ENCODE measurements at regions not wholly inside any gene's neighbourhood (a gene's known extent, or its start where the extent isn't known, plus 50 kb on each side); places are given as distances from the start of the nearest gene placed in this dataset.

- Histone ChIP-seq H3K4me3 (no peak overlapping the region), H3K4me1 (peaks cover 0 to 10% (median 8%) of the 10 kb centered on the region in 9 donors), H3K27ac (no peak overlapping the region), H3K9me3 (no peaks in the 10 kb centered on the region), H3K27me3 (no peaks in the 10 kb centered on the region), H3K36me3 (no peaks in the 10 kb centered on the region)
- intact Hi-C loops (cut with DNase I) = loop anchor here in 1 of 10 donors (10.0 kb wide), 1 partner anchor 245 kb away; no protein-coding TSS in a partner anchor
- TF ChIP-seq CTCF (IDR thresholded peaks at IDR 0.05) = no peak
- 75 to 81% methylated on average over 4 of the region's 4 CpGs for WGBS, 2 donors
- ATAC-seq = no peak
- no peak for DNase-seq
Observed at GRCh38 chr13:104979281-104980030, 1556.0 kb downstream of the EFNB2 start.

DNA sequence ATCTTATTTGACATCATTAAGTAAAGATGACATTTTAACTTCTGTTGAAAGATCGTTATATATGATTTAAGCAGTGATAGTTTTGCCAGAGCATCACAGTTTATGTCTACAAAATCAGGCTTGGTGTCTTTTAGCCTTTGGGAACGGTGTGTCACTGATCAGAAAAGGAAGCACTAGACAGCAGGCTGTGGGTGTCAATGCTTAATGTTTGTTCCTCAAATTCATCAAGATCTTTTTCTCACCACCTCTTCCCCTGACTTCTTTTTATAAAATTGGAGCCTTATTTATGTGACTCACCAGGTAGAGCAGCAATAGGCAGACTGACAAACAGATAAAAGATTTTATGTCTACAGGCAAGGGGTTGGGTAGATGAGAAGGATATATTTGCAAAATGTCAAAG is 1558.5 kb downstream of the EFNB2 start:
- WGBS, 2 donors = 83 to 91% methylated on average over 2 of the region's 2 CpGs
- ATAC-seq (no peak), DNase-seq (no peak)
- no peak for TF ChIP-seq CTCF (IDR thresholded peaks at IDR 0.05)
- no peak overlapping the region for H3K4me3 ChIP-seq
- H3K27ac ChIP-seq = no peak overlapping the region
- no peaks in the 10 kb centered on the region for H3K4me1 ChIP-seq
- H3K9me3 ChIP-seq = no peaks in the 10 kb centered on the region
- intact Hi-C loops (cut with DNase I) = loop anchor here in 1 of 10 donors (10.0 kb wide), 1 partner anchor 248 kb away; no protein-coding TSS in a partner anchor
- H3K27me3 ChIP-seq = no peaks in the 10 kb centered on the region
- no peaks in the 10 kb centered on the region for H3K36me3 ChIP-seq

GRCh38 chr13:104975272-104975671 is 1560.2 kb downstream of the EFNB2 start:
- ATAC-seq (no peak), DNase-seq (no peak)
- TF ChIP-seq CTCF (IDR thresholded peaks at IDR 0.05) = no peak
- H3K27me3 ChIP-seq = no peaks in the 10 kb centered on the region
- H3K4me3 ChIP-seq = no peak overlapping the region
- 49 to 51% methylated on average over 4 of the region's 4 CpGs for WGBS, 2 donors
- no peak overlapping the region for H3K27ac ChIP-seq
- intact Hi-C loops (cut with DNase I) = loop anchor here in 1 of 10 donors (10.0 kb wide), 1 partner anchor 250 kb away; no protein-coding TSS in a partner anchor
- no peaks in the 10 kb centered on the region for H3K4me1 ChIP-seq
- no peaks in the 10 kb centered on the region for H3K36me3 ChIP-seq
- H3K9me3 ChIP-seq = no peaks in the 10 kb centered on the region

GRCh38 chr13:104968876-104969275 is 1566.6 kb downstream of the EFNB2 start:
- WGBS, 2 donors = 92% methylated on average over 3 of the region's 3 CpGs
- Histone ChIP-seq H3K27ac (no peak overlapping the region), H3K4me3 (no peak overlapping the region), H3K4me1 (no peaks in the 10 kb centered on the region), H3K27me3 (no peaks in the 10 kb centered on the region), H3K9me3 (no peaks in the 10 kb centered on the region), H3K36me3 (no peaks in the 10 kb centered on the region)
- no peak for TF ChIP-seq CTCF (IDR thresholded peaks at IDR 0.05)
- intact Hi-C loops (cut with DNase I) = no loop called here
- DNase-seq = no peak
- no peak for ATAC-seq
